ENCODE measurements at regions not wholly inside any gene's neighbourhood (a gene's known extent, or its start where the extent isn't known, plus 50 kb on each side); places are given as distances from the start of the nearest gene placed in this dataset.

- WGBS, 2 donors = 72 to 75% methylated on average over 2 of the region's 2 CpGs
- TF ChIP-seq, protein P1, sequence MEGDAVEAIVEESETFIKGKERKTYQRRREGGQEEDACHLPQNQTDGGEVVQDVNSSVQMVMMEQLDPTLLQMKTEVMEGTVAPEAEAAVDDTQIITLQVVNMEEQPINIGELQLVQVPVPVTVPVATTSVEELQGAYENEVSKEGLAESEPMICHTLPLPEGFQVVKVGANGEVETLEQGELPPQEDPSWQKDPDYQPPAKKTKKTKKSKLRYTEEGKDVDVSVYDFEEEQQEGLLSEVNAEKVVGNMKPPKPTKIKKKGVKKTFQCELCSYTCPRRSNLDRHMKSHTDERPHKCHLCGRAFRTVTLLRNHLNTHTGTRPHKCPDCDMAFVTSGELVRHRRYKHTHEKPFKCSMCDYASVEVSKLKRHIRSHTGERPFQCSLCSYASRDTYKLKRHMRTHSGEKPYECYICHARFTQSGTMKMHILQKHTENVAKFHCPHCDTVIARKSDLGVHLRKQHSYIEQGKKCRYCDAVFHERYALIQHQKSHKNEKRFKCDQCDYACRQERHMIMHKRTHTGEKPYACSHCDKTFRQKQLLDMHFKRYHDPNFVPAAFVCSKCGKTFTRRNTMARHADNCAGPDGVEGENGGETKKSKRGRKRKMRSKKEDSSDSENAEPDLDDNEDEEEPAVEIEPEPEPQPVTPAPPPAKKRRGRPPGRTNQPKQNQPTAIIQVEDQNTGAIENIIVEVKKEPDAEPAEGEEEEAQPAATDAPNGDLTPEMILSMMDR (IDR thresholded peaks at IDR 0.05) = no peak
- TF ChIP-seq EP300 (IDR thresholded peaks at IDR 0.05) = no peak
- TF ChIP-seq POLR2A (IDR thresholded peaks at IDR 0.05) = no peak
- no peak for TF ChIP-seq POLR2AphosphoS5 (IDR thresholded peaks at IDR 0.05)
- peaks cover 0 to 21% (median 6%) of the 10 kb centered on the region in 4 donors for H3K4me1 ChIP-seq
- intact Hi-C loops (cut with DNase I) = loop anchor here (10.0 kb wide), 1 partner anchor 76 kb away; no protein-coding TSS in a partner anchor
- no peak for DNase-seq
- no peaks in the 10 kb centered on the region for H3K27me3 ChIP-seq
- H3K4me3 ChIP-seq = no peak overlapping the region
- no peaks in the 10 kb centered on the region for H3K9me3 ChIP-seq
- H3K27ac ChIP-seq = no peak overlapping the region
- H3K36me3 ChIP-seq = no peaks in the 10 kb centered on the region
These were observed 265.9 kb upstream of the TGFBR2 start for GRCh38 chr3:30340500-30340899.

DNA sequence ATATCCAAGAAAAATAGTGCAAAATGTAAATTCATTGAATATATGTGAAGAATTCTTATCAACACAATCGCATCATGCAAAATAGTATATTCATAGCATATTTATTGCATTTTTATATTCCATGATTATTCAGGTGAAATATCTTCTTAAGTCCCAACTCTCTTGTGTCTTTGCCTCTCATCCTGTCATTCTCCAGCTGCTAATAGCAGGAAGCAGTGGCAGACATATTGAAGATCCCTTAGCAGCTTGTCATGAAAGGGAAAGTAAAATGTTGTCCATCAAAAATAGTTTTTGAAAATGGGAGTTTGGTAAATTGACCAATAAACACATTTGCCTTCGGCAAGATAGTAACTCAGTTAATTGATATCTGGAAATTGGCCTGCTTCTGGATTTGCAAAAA lies 265.3 kb upstream of the TGFBR2 start:
- TF ChIP-seq, protein P1 (IDR thresholded peaks at IDR 0.05) = no peak
- TF ChIP-seq POLR2AphosphoS5 (IDR thresholded peaks at IDR 0.05) = no peak
- TF ChIP-seq POLR2A (IDR thresholded peaks at IDR 0.05) = no peak
- no peak for TF ChIP-seq EP300 (IDR thresholded peaks at IDR 0.05)
- Histone ChIP-seq H3K27ac (peak overlapping the region in 1 of 4 donors; percentile 70), H3K27me3 (no peaks in the 10 kb centered on the region), H3K9me3 (no peaks in the 10 kb centered on the region), H3K36me3 (no peaks in the 10 kb centered on the region), H3K4me3 (no peak overlapping the region), H3K4me1 (peaks cover 0 to 21% (median 6%) of the 10 kb centered on the region in 4 donors)
- DNase-seq = no peak
- 67 to 96% methylated on average over 2 of the region's 2 CpGs for WGBS, 2 donors
- intact Hi-C loops (cut with DNase I) = loop anchor here (10.0 kb wide), 1 partner anchor 76 kb away; no protein-coding TSS in a partner anchor

GRCh38 chr3:30341851-30342250 lies 264.6 kb upstream of the TGFBR2 start:
- peaks cover 0 to 21% (median 6%) of the 10 kb centered on the region in 4 donors for H3K4me1 ChIP-seq
- TF ChIP-seq POLR2A (IDR thresholded peaks at IDR 0.05) (no peak), POLR2AphosphoS5 (IDR thresholded peaks at IDR 0.05) (no peak), EP300 (IDR thresholded peaks at IDR 0.05) (no peak)
- TF ChIP-seq, protein P1 (IDR thresholded peaks at IDR 0.05) = no peak
- intact Hi-C loops (cut with DNase I) = loop anchor here (10.0 kb wide), 1 partner anchor 77 kb away; no protein-coding TSS in a partner anchor
- 80 to 97% methylated on average over 1 of the region's 1 CpG for WGBS, 2 donors
- H3K9me3 ChIP-seq = no peaks in the 10 kb centered on the region
- H3K4me3 ChIP-seq = no peak overlapping the region
- H3K27ac ChIP-seq = peak overlapping the region; percentile 58 to 73 (median 67)
- DNase-seq = no peak
- H3K27me3 ChIP-seq = no peaks in the 10 kb centered on the region
- H3K36me3 ChIP-seq = no peaks in the 10 kb centered on the region

DNA sequence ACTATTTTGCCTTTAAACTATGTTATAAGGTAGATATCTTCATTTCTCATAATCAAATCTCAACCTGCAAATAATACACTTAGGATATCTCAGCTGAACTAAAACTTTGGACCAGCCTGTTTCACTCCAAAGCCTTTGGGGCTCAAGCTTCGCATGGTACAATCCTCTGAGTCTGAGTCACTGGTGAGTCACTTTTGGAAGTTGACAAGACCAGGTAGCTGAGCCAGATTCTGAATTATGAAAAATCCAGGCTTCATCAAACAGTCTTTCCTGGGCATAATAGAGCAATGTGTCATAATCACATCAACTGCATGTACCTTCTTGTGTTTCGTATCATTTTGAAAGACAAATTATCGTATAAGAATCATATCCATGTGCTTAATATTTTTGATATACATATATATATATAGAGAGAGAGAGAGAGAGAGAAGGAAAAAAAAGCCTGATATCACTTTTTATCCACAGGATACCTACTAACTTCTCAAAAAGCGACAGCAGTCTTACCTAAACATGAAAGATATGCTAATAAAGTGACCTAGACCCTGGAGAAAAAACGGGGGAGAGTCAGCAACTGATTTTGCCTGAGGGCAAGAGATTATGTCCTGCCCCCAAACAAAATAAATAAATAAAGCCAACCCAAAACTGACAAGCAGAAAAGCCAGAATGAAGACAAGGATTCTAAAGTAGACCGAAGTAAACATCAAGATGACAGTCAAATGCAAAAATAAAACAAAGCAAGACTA lies 263.9 kb upstream of the TGFBR2 start:
- Histone ChIP-seq H3K27me3 (no peaks in the 10 kb centered on the region), H3K4me3 (no peak overlapping the region), H3K27ac (peak overlapping the region; percentile 58 to 73 (median 67)), H3K4me1 (peaks cover 0 to 21% (median 6%) of the 10 kb centered on the region in 4 donors), H3K36me3 (no peaks in the 10 kb centered on the region), H3K9me3 (no peaks in the 10 kb centered on the region)
- 59 to 70% methylated on average over 6 of the region's 6 CpGs for WGBS, 2 donors
- TF ChIP-seq, protein P1 (IDR thresholded peaks at IDR 0.05) = no peak
- TF ChIP-seq POLR2A (IDR thresholded peaks at IDR 0.05) (no peak), EP300 (IDR thresholded peaks at IDR 0.05) (no peak), POLR2AphosphoS5 (IDR thresholded peaks at IDR 0.05) (peak; percentile 54 to 74 (median 69))
- DNase-seq = peak; percentile 81
- intact Hi-C loops (cut with DNase I) = loop anchor here (10.0 kb wide), 1 partner anchor 78 kb away; no protein-coding TSS in a partner anchor

Measured in sigmoid colon (tissue), 6 donors.